HG03460 (cell line): ENCODE measurements at regions not wholly inside any gene's neighbourhood (a gene's known extent, or its start where the extent isn't known, plus 50 kb on each side); places are given as distances from the start of the nearest gene placed in this dataset.

Experiments
- ATAC-seq: cut with Tn5 transposase; IDR thresholded peaks from one replicate; pipeline ENCODE4 v1.9.1; 2021; ENCODE audit not compliant: unreplicated experiment

DNA sequence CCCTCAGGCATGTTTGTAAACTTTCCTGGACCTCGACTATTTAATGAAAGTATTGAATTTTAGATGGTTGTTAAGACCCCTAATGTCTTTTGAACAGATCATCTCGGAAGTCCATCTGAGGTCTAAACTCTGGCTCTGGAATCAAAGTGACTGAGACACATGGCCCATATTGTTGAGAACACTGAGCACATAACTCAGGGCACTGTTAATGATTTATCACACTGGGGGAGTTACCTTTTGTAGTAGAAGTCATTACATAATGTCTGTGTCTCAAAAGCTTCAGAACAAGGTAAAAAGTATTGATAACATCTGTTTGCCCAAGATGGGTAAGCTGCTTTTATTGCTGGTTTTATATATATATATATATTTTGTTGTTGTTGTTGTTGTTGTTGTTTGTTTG is 103.4 kb upstream of the HS3ST1 start:
- no peak for ATAC-seq

DNA sequence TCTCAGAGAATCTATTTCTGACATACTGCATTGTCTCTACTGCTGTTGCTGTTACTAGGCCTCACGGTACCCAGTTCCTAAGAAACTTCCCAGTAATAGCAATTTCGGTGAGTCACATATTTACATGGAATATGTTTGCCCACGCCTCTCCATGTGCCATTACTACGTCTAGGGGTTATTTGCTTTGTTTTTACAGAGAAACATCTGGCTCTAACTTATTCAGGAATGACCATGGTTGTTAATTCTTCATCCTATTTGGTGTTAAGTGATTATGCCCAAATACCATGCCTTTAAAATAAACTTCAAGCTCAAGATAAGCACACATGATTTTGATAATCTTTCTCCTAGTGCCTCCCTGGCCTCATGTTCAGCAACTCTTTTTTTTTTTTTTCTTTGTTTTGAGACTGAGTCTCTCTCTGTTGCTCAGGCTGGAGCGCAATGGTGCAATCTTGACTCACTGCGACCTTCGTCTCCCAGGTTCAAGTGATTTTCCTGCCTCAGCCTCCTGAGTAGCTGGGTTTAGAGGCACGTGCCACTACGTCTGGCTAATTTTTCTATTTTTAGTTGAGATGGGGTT is 101.0 kb upstream of the HS3ST1 start:
- no peak for ATAC-seq

DNA sequence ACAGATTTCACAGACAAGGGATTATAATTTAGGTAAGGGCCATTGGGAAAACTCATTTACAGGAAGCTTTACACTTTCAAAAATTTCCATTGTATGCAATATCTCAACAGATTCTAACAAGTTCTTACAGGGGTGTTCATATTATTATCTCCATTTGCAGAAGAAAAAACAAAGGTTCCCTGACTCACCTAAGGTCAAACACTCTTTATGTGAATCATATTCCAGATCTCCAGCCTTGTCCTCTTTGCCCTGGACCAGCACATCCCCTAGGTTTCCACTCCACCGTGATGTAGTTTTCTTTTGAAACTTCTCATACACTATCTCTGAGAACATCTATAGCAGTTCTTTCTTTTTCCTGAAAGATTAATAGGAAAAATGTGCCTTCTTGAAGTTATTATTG is 96.4 kb upstream of the HS3ST1 start:
- ATAC-seq: no peak

DNA sequence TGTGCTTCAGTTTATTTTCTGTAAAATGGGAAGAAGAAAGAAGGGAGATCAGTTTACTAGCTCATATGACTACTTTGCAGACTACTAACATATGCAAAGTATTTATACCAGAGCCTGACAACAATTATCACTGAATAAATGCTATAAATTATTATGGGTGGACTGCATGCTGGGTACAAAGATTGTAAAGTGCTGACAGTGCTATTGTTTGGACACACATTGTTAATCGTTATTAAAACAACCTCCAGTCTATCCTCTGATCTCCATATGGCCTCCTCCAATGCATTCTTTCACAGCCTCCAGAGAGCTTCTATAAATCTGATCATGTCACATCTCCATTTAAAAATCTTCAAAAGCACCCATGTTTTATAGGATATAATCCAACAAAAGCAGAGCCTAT is 90.1 kb upstream of the HS3ST1 start:
- no peak for ATAC-seq

DNA sequence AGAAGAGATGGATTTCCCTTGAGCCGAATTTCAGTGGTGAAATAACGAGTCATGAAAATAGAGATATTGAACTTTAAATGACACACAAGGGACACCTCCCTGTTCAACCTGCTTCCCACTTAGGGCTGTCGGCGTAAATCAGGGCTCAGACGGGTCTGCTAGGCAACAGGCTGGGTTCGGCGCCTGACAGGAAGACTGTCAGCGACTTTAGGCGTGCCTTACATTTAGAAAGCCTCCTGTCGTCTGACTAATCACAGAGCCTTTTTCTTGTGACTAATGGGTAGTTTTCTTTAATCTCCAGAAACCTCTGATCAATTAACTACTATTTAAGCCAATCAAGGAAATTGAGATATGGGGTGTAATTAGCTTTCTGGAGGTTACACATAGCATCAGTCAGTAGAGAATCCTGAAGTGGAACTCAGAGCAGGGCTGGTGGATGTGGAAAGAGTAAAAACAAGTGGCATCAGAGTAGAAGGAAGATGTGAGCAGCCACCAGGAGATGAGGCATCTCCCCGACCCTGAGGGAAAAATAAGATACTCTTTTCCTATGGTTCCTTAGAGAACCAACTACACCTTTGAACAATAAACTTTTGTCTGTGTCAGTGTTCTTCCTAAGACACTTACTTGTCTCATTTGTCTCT is 86.2 kb upstream of the HS3ST1 start:
- no peak for ATAC-seq

DNA sequence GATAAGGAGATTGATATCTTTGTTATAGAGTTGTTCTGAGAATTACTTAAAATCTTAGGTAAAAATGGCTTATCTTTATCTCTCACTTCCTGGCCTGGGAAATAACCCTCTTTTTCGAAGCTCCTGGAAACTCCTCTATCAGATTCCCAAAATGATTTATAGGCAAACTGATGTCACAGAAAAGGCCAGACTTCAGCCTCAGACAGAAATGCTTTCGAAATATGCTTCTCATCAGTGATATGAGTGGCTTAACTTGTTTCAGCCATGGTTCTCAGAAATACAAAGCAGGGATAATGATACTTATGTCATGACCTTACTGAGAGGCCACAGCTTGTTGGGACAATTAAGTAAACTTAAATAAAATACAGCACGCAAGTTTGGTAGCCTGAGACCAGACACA is 85.3 kb upstream of the HS3ST1 start:
- ATAC-seq: no peak

DNA sequence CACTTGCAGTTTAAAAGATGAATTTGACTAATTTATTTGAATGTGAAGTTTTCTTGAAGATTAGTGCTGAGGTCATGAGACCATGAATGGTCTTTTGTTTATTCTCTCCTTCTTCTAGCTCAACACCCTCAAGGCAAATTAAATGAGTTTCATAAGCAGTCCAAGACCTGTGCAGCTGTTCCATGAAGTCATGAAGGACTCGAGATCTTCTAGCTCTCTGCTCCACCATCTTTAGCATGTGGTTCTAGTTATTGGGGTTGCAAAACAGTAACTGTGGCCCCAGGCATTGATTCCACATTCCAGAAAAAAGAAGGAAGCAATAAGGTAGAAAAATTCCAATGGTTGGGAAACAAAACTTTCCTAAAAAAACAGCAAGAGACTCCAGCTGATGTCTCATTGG is 84.2 kb upstream of the HS3ST1 start:
- no peak for ATAC-seq

DNA sequence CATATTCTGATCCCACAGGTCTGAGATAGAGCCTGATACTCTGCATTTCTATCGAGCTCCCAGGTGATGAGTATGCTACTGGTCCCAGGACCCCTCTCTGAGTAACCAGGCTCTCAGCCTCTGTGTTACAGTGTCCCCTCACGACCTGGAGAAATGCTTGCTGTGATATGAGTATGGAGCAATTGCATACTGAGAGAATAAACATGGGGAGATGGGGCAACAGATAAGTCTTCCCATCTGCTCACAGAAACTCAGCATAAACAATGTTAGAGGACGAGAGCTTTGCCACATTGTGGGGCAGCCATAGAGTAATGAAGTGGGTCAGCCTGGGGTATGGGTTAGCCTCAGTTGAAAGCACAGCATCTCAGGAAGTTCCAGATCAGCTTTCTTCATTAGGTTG is 82.6 kb upstream of the HS3ST1 start:
- no peak for ATAC-seq

DNA sequence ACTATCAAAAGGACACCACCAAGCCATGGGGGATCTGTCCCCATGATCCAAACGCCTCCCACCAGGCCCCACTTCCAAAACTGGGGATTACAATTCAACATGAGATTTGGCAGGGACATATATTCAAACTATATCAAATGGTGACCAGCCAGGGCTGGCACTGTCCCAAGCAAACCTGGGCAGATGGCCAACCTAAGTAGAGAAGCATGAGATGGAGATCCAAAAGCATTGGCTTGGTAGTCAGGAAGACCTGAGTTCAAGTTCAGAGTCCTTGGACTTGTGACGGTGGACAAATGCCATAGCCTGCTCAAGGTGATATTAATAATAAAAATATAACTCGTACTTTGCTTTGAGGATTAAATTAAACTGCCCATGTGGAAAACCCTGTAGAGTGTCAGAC is 79.2 kb upstream of the HS3ST1 start:
- no peak for ATAC-seq

DNA sequence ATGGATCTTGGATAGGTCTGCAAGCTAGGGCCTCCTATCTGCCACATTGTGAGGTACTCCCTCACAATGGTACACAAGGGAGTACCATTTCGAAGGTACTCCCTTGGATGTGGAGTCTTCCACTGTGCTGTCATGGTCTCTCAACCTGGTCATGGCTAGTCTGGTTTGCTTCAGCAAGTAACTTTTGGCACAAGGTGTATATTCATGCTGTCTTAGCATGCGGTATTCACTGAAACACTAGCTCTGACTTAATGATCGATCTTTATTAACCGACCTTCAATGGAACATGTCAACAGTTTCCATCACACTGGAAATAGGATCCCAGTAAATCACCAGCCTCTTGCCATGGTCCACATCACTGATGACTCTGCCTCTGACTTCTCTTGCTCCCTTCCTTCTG is 77.5 kb upstream of the HS3ST1 start:
- no peak for ATAC-seq

DNA sequence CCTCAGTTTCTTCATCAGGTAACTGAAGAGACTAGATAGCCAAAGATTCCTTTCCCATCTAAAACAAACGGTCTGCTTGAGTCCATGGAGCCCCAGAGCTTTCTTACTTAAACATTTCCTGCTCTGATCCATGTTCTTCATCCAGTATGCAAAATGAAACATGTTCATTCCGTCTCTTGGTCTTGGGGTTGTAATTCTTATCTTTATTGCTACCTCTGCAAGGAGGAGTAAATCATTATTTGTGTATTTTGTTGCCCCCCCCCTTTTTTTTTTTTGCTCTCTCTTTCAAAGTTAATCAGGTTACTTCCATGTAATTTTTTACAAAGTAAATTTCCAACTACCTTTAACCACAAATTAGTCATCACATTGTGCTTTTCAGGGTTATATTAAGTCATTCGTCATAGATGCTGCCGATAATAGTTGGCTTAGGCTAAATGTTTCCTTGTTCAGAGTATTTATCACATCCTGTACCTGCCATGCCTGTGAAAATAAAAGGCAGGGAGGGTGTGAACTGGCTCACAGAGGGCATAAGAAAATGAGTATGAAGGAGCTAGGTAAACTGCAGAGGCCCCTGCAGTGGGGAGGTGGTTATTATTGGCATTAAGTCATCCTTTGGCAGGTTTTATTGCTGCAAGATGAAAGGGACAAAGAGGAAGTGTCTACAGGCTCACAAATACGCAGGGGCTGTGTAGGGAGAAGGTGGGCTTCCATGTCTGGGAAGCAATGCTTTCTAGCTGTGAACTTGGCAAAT is 76.7 kb upstream of the HS3ST1 start:
- no peak for ATAC-seq

DNA sequence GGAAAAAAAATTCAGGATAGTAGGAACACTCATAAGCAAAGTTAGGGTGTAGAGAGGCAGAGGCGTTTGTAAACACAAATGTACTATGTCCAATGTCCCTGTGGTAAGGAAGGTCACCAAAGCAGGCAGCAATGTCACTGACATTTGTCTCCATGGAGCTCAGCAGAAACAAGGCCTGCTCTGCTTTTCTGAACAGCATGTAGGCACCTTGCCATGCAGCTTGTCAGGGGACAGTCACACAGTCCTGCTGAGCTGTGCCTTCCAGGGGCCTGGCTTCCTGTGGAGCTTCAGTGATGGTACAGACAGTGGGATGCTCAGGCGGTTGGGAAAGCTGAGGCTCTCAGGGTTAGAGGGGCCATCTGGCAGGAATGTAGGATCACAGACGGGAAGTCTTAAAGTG is 74.5 kb upstream of the HS3ST1 start:
- no peak for ATAC-seq

DNA sequence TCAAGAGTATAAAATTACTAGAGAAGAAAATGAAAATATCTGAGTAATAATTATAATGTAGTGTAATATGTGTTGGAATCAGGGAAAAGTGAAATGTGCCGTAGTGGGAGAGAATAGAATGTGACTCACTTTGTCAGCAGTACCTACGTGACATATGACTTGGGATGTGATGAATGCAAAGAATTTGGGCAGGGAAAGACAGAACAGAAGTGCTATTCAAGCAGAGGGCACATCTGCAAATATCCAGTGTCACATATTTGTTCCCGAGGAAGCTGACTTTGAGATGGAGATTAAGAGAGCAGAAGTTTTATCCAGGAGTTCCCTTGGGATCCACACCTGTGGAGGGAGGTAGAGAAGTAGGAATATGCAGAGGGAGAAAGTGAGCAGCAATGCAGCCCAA is 69.3 kb upstream of the HS3ST1 start:
- ATAC-seq: no peak

DNA sequence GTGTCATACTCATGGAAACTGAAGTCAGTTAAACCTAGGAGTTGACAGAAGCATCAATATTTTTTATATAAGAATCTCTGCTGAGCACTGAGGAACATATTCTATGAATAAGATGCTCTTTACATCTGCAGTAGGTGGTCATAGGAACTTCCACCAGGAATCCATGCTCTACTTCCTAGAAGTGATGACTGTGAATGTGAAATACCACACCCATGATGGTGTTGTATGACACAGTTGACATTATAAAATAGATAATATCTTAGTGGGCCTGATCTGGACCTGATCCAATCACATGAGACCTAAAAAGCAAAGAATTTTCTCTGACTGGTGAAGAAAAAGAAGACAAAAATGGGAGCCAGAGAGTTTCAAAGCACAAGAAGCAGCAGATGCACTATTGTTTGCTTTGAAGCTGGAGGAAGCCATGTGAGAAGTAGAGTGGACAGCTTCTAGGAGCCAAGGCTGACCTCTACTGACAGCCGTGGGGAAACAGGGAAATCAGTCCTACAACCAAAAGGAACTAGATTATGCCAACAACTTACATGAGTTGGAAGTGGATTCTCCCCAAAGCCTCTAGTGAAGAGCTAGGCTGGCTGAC is 68.6 kb upstream of the HS3ST1 start:
- no peak for ATAC-seq

DNA sequence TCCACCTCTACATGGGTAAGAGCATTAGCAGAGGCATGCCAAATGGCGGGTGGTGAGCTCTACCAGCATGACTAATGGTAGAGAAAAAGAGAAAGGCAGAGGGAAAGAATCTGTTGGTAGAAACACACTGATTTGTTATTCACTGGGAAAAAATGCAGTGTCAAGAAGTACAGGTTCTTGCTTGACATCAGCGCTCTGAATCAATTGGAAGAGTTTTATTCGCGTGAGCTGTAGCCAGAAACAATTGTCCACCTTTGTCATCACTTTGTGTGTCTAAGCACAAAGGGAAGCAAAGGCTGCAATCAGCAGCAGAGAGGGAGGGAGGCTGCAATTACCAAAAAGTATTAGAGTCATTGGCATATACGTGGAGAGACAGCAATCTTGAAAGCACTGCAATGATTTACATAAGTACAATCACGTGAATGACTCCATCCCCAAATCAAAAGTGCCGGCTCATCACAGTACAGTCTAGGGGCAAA is 67.7 kb upstream of the HS3ST1 start:
- no peak for ATAC-seq

DNA sequence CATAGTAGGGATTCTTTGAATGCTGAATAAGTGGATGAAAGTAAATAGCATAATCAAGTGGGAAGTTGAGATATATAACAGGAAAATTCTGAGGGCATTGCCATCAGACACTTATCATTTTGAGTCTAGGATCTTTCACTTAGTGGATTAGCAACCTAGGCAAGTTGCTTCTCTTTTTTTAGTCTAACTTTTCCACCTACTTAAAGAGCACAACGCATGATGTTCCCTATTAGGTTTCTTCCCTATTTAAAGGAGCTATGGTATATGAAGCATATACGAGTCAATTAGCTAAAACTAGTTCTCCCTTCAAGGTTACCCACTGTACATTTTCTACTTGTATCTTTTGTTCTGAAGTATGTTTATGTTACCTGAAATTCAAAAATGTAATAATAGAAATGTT is 67.1 kb upstream of the HS3ST1 start:
- ATAC-seq: no peak

DNA sequence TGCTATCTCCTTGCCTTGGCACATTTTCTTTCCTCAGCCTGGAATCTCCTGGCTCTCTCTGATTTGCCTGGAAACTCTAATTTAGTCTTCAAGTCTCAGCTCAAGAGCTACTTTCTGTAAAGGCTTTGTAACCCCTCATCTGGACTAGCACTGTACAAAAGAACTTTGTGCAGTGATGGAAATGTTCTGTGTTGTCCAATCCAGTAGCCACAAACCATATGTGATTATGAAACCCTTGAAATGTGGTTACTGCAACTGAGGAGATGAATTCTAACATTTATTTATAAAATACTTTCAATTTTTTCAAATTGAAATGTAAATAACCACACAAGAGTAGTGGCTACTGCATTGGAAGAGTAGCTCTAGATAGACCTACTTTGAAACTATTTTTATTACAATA is 66.6 kb upstream of the HS3ST1 start:
- no peak for ATAC-seq

DNA sequence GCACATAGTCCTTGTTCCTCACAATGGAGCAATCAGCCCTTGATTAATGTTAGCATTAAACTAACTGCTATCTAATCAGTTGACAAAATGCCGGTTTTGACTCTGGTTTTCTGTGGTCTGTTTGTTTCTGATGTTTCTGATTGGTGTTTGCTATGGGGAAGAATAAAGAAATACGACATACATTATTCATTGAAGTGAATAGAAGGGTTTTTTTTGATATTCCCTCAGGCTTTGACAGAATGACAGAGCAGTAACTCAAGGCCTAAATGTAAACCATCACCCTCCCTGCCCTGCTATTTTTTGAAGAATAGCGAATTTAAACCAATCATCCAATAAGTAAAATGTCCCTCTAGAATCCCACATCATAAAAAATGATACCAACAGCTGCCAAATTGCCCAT is 65.5 kb upstream of the HS3ST1 start:
- no peak for ATAC-seq

DNA sequence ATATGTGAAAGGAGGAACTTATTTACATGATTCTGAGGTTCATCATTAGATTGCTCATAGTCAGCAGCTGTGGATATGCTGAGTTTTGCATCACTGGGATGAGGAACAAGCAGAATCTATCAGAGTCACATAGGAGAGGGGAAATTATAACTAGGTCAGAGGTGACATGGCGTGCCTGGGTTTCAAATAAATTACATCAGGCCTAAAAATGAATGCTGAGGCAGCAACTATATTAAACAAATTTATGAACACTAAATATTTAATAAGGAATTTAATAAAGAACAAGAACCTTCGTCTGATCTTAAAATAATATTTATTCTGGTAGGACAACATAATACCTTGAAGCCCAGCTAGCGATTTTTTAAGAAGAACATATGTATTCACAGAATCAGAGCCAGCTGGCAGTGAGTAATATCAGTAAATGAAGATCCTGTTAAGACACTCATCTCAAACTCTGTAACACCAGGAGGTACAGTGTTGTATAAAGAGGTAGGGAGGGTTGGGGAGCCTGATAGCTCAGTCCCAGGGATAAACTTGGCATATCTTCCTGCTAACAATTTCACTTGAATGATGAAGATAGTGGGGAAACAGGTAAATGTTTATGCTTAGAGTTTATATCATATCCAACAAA is 60.9 kb upstream of the HS3ST1 start:
- no peak for ATAC-seq

DNA sequence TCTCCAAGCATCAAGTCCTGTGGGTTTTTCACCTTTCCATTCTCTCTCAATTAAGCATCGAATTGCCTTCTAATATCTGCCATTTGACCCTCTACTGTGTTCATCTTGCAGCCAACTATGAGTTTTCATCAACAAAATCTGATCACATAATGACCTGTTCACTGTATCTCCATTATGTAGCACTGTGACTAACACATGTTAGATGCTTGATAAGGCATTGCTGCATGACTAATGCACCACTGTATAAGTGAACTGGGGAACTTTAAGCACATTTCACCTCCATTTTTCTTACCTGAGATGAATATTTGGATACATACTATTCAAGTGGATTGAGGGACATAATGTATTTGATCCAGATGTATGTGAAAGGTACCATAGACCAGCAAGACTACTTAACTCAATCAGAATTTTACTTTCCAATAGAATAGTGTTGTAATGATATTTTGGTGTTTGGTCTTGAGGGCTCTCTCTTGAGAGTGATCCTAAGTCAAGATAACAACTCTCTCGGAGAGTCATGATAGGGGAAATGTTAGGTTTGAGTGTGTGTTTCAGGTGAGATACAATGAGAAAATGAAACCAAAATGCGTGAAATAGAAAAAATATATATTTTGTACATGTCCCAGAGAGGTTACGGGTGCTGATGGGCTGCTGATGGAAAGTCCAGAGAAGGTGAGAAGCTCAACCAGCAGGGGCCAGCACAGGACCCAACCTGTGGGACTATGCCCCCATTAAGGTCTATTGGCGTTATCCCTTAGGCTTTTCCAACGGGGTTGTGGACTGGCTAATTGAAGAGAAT is 60.2 kb upstream of the HS3ST1 start:
- ATAC-seq: no peak
